ENCODE measurements at regions not wholly inside any gene's neighbourhood (a gene's known extent, or its start where the extent isn't known, plus 50 kb on each side); places are given as distances from the start of the nearest gene placed in this dataset.
A peak's percentile ranks its signal among the peaks of the same experiment; 100 is the strongest.

DNA sequence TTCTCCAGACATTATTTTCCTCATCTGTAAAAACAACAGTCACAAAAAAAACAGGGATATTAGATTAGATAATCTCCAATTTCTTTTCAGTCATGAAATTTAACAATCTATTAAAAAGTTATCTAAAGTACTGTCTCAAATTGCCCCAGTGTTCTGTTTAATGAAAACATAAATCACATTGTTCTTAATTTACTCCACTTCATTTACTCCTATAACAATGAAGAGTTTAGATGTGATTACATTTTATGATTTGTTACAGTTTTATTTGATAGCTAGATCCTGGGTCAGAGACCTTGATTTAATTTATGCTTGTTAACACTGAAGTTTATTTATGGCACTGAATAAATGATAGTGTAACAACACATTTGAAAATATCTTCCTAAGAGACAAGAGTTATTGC, 230.2 kb upstream of the TRPC4 start:
- no peak for DNase-seq (ENCODE audit: low read depth)
- H3K4me3 ChIP-seq (ENCODE audit: low read depth, low read length): no peak overlapping the region
- TF ChIP-seq, protein P1, sequence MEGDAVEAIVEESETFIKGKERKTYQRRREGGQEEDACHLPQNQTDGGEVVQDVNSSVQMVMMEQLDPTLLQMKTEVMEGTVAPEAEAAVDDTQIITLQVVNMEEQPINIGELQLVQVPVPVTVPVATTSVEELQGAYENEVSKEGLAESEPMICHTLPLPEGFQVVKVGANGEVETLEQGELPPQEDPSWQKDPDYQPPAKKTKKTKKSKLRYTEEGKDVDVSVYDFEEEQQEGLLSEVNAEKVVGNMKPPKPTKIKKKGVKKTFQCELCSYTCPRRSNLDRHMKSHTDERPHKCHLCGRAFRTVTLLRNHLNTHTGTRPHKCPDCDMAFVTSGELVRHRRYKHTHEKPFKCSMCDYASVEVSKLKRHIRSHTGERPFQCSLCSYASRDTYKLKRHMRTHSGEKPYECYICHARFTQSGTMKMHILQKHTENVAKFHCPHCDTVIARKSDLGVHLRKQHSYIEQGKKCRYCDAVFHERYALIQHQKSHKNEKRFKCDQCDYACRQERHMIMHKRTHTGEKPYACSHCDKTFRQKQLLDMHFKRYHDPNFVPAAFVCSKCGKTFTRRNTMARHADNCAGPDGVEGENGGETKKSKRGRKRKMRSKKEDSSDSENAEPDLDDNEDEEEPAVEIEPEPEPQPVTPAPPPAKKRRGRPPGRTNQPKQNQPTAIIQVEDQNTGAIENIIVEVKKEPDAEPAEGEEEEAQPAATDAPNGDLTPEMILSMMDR (IDR thresholded peaks at IDR 0.05; ENCODE audit: low read depth, low read length): no peak
- TF ChIP-seq, protein P2, sequence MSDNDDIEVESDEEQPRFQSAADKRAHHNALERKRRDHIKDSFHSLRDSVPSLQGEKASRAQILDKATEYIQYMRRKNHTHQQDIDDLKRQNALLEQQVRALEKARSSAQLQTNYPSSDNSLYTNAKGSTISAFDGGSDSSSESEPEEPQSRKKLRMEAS (IDR thresholded peaks at IDR 0.05; ENCODE audit: low read depth, low read length): no peak
- TF ChIP-seq POLR2A (IDR thresholded peaks at IDR 0.05; ENCODE audit: extremely low read depth, insufficient read length): no peak
- TF ChIP-seq MYC (IDR thresholded peaks at IDR 0.05; ENCODE audit: low read depth, low read length): no peak

DNA sequence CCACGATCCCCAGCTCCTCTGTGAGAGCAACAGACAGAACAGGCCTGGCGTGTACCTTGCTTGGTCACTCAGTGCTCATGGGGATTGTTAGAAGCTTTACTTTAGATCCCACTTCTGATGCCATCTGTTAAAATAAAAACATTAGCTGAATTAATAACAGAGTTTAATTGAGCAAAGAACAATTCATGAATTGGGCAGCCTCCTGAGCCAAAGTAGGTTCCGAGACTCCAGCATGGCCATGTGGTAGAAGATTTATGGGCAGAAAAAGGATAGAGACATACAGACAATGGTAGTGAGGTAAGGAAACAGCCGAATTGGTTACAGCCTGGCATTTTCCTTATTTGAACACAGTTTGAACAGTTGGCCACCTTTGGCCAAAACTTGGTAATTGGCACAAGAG, 223.9 kb upstream of the TRPC4 start:
- no peak overlapping the region for H3K4me3 ChIP-seq (ENCODE audit: low read depth, low read length)
- DNase-seq (ENCODE audit: low read depth): no peak
- TF ChIP-seq, protein P1 (IDR thresholded peaks at IDR 0.05; ENCODE audit: low read depth, low read length): no peak
- TF ChIP-seq POLR2A (IDR thresholded peaks at IDR 0.05; ENCODE audit: extremely low read depth, insufficient read length) (no peak), MYC (IDR thresholded peaks at IDR 0.05; ENCODE audit: low read depth, low read length) (no peak)
- TF ChIP-seq, protein P2 (IDR thresholded peaks at IDR 0.05; ENCODE audit: low read depth, low read length): no peak

DNA sequence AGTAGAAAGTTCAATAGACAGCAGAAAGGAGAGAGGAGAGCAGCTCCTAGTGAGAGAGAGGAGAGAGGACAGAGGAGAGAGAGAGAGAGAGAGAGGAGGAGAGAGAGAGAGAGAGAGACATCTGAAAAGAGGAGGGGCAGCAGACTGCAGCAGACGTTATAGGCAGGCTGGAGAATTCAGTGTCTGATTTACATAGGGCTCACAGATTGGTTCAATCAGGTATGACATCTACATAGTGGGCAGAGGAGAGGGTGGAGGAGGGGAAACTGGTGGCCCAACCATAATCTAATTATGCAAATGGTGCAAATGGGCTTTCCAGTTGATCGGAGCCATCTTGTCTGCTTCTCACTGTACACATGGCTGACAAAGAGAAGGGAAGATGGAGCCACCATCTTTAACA, 221.3 kb upstream of the TRPC4 start:
- TF ChIP-seq, protein P2 (IDR thresholded peaks at IDR 0.05; ENCODE audit: low read depth, low read length): no peak
- TF ChIP-seq POLR2A (IDR thresholded peaks at IDR 0.05; ENCODE audit: extremely low read depth, insufficient read length): no peak
- TF ChIP-seq, protein P1 (IDR thresholded peaks at IDR 0.05; ENCODE audit: low read depth, low read length): no peak
- TF ChIP-seq MYC (IDR thresholded peaks at IDR 0.05; ENCODE audit: low read depth, low read length): no peak
- peak; percentile 14 for DNase-seq (ENCODE audit: low read depth)
- H3K4me3 ChIP-seq (ENCODE audit: low read depth, low read length): no peak overlapping the region

DNA sequence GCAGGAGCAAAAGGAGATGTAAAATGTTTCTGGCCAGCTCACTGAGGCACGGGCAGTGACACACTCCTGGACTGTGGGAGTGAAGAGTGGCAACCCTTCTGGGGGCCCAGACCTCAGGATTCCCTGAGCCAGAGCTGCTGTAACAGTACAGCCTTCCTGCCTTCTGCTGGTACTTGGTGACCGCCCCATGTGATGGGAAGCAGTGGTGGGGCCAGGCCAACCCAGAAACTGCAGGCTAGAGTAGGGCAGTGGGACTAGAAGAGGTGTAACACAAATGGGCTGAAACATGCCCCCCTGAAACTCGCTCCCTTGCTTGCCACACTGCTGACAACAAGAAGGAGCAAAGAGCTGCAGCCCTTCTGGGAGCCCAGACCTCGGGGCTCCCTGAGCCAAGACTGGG, 217.1 kb upstream of the TRPC4 start:
- H3K4me3 ChIP-seq (ENCODE audit: low read depth, low read length): no peak overlapping the region
- DNase-seq (ENCODE audit: low read depth): no peak
- TF ChIP-seq MYC (IDR thresholded peaks at IDR 0.05; ENCODE audit: low read depth, low read length): no peak
- TF ChIP-seq, protein P2 (IDR thresholded peaks at IDR 0.05; ENCODE audit: low read depth, low read length): no peak
- no peak for TF ChIP-seq POLR2A (IDR thresholded peaks at IDR 0.05; ENCODE audit: extremely low read depth, insufficient read length)
- TF ChIP-seq, protein P1 (IDR thresholded peaks at IDR 0.05; ENCODE audit: low read depth, low read length): no peak

DNA sequence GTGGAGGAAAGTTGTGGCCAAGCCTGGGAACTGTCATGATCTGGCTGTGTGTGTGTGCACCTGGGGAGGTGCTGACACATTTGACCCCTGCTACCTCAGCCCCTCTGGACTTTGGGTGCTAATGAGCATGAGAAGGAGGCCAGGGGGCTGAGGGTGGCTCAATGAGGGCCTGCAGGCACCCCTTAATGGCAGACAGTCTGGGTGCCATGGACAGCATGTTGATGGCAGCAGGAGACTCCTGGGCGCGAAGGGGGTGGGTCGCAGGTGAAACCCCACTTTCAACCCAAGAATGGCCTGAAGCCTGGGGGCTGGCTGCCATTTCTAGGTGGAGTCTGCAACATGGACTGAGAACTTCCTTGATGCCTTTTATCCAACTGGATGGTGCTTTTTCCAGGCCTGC, 216.4 kb upstream of the TRPC4 start:
- no peak overlapping the region for H3K4me3 ChIP-seq (ENCODE audit: low read depth, low read length)
- DNase-seq (ENCODE audit: low read depth): no peak
- TF ChIP-seq POLR2A (IDR thresholded peaks at IDR 0.05; ENCODE audit: extremely low read depth, insufficient read length) (no peak), MYC (IDR thresholded peaks at IDR 0.05; ENCODE audit: low read depth, low read length) (no peak)
- TF ChIP-seq, protein P2 (IDR thresholded peaks at IDR 0.05; ENCODE audit: low read depth, low read length): no peak
- TF ChIP-seq, protein P1 (IDR thresholded peaks at IDR 0.05; ENCODE audit: low read depth, low read length): no peak

DNA sequence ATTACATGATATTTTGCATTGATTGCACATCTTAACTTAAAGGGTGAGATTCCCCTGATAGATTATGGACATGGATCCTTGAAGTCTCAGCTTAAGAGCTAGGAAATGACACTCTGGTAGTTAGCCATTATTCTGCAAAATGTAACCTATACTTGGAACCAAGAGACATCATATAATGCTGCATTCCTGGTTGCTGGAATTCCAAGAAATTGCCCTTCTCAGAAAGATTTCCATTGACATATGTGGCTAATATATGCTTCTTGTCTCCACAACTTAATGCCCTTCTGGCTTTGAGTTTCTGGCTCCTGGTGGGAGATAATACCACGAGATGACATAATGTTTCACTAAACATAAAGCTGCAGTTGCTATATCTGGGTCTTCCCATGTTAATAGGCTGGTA, 204.4 kb upstream of the TRPC4 start:
- TF ChIP-seq, protein P2 (IDR thresholded peaks at IDR 0.05; ENCODE audit: low read depth, low read length): no peak
- DNase-seq (ENCODE audit: low read depth): no peak
- no peak overlapping the region for H3K4me3 ChIP-seq (ENCODE audit: low read depth, low read length)
